GM19452 (cell line): ENCODE measurements at regions not wholly inside any gene's neighbourhood (a gene's known extent, or its start where the extent isn't known, plus 50 kb on each side); places are given as distances from the start of the nearest gene placed in this dataset.
"Not testable (repeated sequence)": the region's sequence is repeated elsewhere in the genome, so short reads cannot be mapped to it uniquely, and the experiment has no call there.

Experiments
- ATAC-seq: cut with Tn5 transposase; IDR thresholded peaks from one replicate; pipeline ENCODE4 v1.9.1; 2021; ENCODE audit not compliant: unreplicated experiment

GRCh38 chr18:60209042-60209441, 163.5 kb downstream of the MC4R start:
- no peak for ATAC-seq

DNA sequence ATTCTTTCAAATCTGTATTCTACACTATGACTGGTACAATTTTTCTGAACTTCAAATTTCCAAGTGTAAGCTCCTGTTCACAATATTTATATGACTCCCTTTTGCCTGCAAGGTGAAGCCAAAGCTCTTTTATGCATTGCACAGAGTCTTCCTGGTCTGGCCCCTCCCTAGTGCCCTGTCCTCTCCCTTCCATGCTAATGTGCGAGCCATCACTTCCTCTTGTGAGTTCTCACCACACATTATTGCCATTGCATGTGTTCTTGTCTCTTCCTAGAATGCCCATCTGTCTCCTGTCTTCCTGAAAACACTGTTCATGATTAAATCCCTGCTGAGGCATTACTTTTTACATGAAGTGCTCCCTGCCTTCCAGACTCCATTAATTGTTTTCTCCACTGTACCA, 169.9 kb downstream of the MC4R start:
- ATAC-seq = no peak

DNA sequence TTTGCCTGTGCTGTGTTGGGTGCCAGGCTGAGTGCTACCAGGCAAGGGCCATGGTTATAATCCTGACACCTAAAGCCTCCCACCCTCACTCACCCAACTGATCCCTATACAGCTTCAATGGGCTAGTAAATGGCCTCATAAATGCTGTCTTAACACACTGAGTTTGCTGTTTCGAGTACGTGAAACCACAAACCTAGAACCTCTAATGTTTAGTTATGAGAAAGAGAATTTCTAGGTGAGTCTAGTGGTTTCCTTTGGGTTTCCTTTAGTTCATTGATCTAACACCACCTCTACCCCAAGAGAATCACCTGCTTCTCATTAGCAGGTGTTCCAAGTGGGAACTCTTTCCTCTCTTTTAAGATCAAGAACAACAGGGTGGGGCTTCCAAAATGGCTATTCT, 172.0 kb downstream of the MC4R start:
- ATAC-seq = no peak

DNA sequence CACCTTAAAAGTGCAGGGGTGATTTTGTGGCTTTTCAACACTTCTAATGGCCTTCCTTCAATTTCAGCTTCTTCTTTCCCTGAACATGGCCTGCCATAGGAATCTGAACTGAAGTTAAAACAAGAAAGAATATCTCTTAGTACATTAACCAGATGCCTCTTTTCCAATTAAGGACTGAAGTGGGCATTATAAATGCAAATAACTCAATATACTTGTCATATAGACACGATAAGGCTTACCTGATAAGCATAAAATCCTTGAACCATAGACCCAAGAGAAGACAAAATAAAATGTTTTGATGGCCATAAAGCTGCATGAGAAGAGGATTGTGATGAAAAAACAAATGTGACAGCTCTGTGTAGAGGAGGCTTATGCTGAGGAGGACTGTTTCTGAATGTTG, 173.1 kb downstream of the MC4R start:
- ATAC-seq = no peak

DNA sequence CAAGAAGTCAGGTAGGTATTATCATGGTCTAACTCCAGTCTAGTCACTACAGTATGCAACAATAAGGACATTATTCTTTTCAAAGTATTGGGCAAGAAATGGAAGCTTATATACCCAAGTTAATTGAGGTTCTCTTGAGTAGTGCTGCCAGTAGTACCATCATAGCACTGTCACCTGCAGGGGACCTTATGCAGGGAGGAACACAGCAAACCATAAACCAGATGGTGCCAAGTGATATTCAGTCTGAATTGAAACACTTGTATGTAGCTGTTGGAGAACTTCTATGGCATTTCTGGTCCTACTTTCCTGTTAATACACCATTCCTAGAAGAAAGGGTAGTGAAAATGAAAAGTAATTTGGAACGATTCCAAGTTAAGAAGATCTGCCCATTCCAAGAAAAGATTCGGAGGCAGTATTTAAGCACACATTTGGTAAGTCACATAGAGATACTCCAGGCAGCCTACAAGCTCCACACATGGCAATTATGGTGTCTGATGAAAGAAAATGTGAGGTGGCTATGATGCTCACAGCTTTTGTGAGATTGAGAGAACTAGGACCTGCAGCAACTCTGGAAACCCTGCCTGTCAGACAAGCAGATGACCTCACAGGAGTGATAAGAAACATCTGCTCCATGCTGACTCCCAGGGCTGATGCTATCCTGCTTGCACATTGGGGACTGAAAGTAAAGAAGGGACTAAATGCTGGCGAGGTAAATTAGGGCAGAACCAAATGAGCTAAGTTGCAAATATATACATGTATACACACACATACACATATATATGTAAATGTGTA, 174.7 kb downstream of the MC4R start:
- no peak for ATAC-seq

DNA sequence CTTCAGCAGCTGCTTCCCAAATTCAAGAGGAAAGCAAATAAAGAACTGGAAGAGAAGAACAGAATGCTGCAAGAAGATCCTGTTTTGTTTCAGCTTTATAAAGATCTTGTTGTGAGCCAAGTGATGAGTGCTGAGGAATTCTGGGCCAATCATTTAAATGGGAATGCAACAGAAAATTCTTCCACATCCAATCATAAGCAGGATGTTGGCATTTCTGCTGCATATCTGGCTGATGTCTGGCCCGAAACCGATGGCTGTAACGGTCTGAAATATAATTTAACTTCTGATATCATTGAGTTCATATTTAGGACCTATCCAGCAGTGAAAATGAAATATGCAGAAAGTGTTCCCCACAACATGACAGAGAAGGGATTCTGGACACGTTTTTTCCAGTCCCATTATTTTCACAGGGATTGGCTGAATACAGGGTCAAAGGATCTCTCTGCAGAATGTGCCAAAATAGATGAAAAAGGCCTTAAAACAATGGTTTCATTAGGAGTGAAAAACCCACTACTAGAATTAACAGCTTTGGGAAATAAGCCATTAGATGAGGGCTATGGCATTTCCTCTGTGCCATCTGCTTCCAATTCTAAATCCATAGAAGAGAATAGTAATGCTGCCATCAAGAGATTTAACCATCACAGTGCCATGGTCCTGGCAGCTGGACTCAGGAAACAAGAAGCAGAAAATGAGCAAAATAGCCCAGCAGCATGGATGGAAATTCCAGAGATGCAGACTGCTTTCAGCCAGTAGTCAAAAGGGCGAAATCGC, 175.6 kb downstream of the MC4R start:
- ATAC-seq = no peak

DNA sequence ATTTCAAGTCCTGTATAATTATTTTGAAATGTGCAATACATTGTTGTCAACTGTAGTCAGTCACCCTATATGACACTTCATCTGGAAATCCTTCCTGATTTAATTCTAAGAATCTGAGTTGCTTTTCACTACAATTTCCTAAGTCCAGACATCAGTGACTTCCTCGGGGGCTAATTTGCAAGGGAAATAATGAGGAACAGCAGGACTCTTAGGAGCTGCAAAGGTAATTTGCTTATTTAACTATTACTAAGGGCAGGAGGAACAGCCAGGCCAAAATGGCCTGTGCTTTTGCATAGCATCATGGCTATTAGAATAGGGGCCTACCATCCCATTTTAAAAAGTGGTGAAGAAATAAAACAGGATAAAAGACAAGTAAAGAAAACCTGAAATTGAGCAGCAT, 178.8 kb downstream of the MC4R start:
- no peak for ATAC-seq

GRCh38 chr18:60191926-60192325, 180.6 kb downstream of the MC4R start:
- ATAC-seq = no peak

DNA sequence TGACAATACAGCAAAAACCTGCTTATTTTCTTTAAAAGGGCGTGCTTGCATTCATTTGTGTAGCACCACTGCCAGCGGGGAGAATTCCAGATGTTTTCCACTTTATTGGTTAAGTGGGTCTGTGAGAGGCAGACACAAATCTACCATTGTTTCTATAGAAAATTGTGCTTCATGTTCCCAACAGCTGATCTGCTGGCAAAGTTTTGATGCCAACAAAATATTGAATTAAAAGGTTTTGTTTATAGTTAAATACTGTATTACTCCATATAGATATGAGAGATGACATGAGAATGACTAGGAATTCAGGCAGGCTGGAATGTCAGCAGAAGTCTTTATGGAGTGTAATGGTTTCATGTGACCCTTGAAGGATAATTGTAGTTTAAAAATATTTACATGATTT, 182.7 kb downstream of the MC4R start:
- no peak for ATAC-seq

DNA sequence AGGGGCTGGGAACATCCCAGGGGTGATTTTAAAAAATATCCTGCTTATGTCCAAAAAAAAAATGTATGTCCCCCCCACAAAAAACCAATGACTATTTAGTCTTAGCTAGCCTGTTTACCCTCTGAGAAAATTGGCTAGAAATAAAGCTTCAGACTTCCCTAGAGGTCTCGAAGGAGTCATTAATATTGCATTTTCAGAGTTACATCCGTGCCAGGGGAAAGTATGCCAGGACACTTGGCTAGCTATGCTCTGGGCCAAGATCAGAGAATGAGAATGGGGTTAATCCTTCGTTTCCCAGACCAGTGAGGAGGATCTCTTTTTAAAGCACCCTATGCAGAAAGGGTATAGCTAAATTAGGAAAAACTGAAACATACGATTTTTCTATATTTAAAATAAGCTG, 183.6 kb downstream of the MC4R start:
- ATAC-seq = no peak

- ATAC-seq = no peak
Observed at GRCh38 chr18:60182223-60182622, 190.4 kb downstream of the MC4R start.

GRCh38 chr18:60180671-60181070, 191.9 kb downstream of the MC4R start:
- no peak for ATAC-seq

- ATAC-seq = not testable (repeated sequence)
Observed at GRCh38 chr18:60178224-60178623, 194.4 kb downstream of the MC4R start.

DNA sequence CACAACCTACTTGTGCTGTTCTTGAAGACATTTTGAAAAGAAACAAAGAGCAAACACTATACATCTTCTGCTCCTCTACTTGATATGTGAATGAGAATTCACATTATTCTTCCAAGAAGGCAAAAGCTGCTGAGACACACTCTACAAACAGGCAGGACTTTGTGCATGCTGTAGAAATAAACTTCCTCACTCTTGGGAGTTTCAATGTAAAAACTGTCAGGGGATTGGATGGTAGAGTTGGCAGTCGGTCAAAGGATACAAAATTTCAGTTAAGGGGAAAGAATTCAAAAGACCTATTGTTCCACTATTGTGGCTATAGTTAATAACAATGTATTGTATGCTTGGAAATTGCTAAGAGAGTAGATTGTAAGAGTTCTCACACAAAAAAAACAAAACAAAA, 196.3 kb downstream of the MC4R start:
- no peak for ATAC-seq

DNA sequence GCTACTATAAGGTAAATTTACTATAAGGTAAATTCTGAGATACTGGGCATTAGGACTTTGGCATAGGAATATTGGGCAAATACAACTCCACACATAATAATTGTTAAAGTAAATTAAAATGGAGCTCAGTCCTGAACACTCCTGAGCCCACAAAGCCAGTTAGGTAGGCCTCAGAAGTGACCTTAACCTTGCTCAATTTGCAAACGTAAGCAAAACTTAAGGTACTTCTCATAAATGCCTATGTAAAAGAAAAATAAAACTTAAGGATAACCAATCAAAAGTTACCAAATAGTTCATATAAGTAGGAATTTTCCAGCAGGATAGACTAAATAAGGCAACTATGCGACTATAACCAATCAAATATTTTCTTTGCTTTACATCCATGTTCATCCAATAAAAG, 197.7 kb downstream of the MC4R start:
- no peak for ATAC-seq

GRCh38 chr18:60172030-60172429, 200.5 kb downstream of the MC4R start:
- ATAC-seq = no peak

DNA sequence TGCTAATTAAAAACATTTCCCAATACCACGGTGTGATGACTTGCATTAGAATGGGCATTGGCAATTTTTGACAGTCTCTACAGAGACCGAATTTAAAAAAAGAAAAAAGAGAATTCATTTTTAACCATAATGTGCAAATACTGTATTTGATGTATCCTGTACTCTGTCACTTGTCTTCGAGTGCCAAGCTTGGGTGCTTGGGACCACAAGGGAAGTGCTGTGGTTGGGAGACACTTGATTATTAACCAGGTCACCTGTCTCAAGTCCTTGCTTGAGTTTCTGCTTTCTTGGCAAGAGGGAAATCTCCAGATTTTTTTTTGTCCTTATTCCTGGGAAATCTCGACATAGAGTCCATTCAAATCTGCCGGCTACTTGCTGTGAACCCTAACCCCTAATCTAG, 209.0 kb downstream of the MC4R start:
- ATAC-seq = peak; percentile 94

- peak; percentile 50 for ATAC-seq
Observed at GRCh38 chr18:60162388-60162787, 210.2 kb downstream of the MC4R start.

DNA sequence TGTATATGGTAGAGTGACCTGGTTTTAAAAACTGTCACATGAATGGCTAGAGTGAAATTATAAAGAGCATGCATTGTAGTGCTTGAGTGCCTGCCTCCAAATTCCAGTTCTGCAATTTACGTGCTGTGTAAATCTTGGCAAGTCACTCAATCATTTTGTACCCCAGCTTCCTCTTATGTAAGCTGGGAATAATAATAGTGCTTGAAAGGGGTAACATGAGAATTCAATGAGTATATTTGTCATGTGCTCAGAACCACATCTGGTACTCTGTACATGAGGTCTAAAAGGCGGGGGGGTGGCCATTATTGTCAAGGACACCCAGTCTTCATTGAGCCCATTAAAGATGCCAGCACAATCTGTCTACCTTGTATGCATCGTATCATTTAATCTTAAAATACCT, 214.8 kb downstream of the MC4R start:
- ATAC-seq = no peak

GRCh38 chr18:60153376-60153775, 219.2 kb downstream of the MC4R start:
- no peak for ATAC-seq

- ATAC-seq = no peak
Observed at GRCh38 chr18:60149316-60149715, 223.3 kb downstream of the MC4R start.

DNA sequence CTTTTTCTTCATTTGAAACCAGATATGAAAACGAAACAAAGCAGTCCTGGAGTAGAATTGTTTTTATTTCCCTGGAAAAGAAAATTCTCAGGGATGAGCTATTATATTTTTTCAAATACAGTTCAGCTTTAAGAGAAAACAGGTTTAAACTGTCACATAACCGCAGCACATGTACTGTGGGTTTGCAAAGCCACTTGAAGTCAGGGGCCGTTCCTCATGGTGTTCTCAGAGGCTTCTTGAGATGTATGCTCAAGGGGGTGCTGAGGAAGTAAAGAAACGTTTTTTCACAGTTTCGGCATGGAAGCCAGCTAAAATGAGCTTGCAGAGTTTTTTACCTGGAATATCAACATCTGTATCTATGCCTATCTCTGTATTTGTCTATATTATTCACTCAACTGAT, 225.3 kb downstream of the MC4R start:
- peak; percentile 41 for ATAC-seq
